HPDE6-E6E7 (cell line): ENCODE measurements at regions not wholly inside any gene's neighbourhood (a gene's known extent, or its start where the extent isn't known, plus 50 kb on each side); places are given as distances from the start of the nearest gene placed in this dataset.

Experiments
- DNase-seq: peaks from one replicate; pipeline ENCODE4 v3.0.0; 2011; ENCODE audit warnings: missing footprints; ENCODE audit errors: extremely low spot score

- no peak for DNase-seq
These were observed 77.2 kb upstream of the CD180 start for GRCh38 chr5:67273689-67274356.

- DNase-seq, result no peak
These were observed 76.0 kb upstream of the CD180 start for GRCh38 chr5:67272453-67273130.

DNA sequence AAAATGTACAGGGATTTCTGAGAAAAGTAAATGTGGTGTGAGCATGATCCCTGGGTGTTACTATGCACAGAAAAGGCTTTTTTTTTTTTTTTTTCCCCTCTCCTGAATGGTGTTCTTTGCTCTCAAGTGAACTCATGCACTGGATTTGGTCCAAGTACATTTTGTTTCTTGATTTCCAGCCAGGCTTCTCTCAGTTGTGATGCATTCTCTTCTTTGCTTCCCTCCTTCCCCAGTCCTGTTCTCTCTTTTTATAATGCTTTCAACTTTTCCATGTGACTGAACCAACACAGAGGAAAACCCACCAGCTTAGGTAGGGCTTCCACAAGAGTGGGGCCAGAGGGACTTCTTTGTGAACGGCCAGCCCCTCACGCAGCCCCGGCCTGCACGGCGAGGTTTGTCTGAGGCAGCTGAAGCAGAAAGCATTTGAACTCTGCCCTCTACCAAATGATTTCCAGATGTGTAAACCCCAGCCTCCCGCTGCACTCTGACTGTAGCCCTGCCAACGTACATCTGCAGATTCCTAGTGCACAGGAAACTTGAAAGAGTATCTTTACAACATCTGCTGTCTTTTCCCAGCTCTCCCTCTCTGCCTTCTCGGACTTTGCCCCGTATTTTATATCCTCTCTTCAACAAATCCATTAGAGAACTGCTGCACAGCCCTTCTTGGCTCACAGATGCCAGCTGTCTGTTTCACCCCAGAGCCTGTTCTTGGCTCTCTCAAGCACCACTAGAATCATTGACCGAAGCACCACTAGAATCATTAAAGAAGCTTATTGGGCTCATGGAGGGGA lies 71.8 kb upstream of the CD180 start:
- DNase-seq, result peak; percentile 26

DNA sequence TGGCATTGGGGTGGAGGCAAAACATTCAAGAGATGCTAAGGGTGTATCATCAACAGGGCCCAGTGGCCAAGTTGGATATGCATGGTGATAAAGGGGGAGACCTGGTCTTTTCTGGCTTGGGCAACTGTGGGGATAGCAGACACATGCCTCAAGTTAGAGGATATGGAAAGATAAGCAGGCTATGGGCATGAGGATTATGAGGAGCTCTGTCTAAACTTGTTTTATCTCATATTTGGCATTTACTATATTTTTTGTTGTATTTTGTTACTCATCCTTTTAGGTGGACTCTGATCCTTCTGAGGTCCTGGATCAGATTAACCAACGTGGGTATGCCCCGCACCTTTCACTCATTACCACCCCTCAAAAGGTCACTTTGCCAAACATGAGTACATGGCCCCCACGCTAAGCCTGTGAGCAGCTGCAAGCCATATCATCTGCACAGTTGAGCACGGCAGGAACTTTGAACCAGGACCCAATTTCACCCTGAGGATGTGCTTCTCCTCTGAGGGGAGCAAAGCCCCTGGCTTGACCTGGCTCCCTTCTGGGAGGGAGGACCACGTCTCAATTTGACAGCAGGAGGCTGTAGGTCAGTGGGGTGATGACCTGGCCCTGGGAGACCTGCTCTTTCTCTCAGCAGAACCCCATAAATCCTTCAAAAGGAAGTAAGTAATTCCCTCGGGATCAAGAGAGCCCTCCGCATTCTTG lies 71.1 kb upstream of the CD180 start:
- no peak for DNase-seq

DNA sequence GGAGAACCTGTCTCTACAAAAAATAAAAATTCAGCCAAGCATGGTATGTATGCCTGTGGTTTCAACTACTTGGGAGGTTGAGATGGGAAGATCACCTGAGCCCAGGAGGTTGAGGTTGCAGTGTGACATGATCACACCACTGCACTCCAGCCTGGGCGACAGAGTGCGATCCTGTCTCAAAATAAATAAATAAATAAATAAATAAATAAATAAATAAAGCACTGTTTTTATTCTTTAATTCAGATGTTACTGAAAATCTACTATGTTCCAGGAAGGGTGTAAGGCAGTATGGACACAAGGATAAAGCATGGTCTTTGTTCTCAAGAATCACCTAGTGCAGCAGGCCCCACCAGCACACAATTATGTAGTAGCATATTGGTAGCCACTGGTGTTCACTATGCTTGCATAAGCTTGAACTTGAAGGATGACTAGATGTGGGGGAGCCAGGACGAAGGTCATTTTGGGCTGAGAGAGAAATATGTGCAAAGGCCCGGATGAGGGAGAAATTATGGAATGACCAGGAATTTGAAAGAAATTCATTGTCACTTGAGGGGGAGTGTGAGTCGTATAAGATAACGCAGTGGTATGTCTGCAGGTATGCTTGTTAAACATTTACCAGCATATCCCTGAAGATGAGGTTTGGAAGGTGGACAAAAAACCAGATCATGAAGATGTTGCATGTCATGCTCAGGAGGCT lies 70.2 kb upstream of the CD180 start:
- no peak for DNase-seq

GRCh38 chr5:67265951-67266350 lies 69.4 kb upstream of the CD180 start:
- DNase-seq, result no peak

- no peak for DNase-seq
These were observed 67.2 kb upstream of the CD180 start for GRCh38 chr5:67263656-67264408.

GRCh38 chr5:67262956-67263355 lies 66.4 kb upstream of the CD180 start:
- DNase-seq, result no peak

DNA sequence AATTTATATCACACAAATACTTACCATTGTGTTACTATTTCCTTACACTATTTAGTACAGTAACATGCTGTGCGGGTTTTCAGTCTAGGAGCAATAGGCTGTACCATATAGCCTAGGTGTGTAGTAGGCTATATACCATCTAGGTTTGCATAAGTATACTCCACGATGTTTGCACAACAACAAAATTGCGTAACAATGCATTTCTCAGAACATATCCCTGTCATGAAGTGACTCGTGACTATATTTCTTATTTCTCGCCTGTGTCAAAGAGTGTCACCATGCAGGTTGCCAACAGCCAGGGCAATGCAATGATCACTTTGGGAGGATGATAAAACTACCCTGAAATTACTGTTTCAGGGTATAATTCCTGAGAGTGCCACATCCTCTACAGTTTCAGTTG lies 65.6 kb upstream of the CD180 start:
- DNase-seq, result no peak

- no peak for DNase-seq
These were observed 63.1 kb upstream of the CD180 start for GRCh38 chr5:67259548-67260215.

DNA sequence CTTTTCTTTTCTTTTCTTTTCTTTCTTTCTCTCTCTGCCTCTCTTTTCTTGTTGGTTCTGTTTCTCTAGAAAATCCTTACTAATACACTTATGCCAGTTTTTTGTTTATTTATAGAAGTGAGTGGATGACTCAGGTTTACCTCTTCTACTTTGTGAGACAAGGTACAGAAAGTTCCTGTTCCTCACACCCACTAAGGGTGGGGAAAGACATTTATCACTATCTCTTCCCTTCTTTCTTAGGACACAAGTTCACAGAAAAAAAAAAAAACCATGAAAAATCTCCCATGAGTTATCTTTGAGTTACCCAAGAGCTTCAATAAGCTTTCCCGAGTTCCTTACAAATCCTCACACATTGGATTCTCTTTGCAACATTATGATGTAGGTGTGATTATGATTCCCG lies 60.9 kb upstream of the CD180 start:
- DNase-seq, result no peak

GRCh38 chr5:67257077-67257476 lies 60.5 kb upstream of the CD180 start:
- DNase-seq, result no peak

DNA sequence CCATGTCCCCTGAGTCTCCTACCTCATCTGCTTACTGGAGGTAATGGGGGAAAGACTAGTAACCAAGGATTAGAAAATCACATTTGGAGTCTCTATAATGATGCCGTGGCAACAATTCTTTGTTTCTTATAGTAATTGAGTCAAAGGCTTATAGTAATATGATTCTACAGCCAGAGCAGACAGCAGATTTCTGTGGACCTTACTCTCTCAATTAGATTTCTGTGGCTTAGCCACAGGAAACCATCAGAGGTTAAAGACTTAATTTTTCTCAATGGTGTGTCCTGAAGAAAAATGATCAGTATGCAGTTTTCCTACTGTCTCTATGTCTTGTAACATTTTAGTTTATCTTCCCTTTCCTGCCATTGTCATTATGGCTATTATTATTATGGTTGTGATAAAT lies 59.3 kb upstream of the CD180 start:
- DNase-seq, result no peak

DNA sequence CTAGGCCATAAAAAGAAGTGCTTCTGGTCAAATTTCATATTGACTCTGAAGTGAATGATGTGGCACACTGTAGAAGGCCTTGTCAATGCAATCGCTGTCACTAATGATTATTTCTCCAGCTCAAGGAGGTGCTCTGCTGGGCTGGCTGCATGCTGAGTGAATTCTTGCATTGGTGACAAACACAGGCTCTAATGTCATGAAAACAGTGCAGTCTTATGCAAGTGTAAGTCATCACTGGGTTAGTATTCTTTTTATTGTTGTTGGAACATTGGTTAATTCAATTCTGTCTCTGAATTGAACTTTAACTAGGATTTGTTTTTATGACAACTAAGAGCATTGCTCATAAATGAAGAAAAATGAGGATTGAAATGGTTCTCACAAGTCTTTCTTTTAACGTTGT lies 57.3 kb upstream of the CD180 start:
- DNase-seq, result no peak

DNA sequence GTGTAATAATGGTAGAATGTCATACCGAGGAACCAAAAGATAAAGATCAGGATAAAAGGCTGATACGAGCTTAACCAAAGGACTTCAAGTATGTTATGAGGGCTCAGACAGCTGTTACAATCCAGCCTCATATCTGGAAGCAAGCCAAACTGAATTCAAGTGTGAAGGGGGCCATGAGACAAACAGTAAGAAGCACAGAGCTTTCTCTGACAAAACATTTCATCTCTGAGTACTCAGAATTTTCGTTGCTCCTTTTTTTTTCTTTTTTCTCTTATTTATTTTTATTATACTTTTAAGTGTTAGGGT lies 52.9 kb upstream of the CD180 start:
- no peak for DNase-seq

DNA sequence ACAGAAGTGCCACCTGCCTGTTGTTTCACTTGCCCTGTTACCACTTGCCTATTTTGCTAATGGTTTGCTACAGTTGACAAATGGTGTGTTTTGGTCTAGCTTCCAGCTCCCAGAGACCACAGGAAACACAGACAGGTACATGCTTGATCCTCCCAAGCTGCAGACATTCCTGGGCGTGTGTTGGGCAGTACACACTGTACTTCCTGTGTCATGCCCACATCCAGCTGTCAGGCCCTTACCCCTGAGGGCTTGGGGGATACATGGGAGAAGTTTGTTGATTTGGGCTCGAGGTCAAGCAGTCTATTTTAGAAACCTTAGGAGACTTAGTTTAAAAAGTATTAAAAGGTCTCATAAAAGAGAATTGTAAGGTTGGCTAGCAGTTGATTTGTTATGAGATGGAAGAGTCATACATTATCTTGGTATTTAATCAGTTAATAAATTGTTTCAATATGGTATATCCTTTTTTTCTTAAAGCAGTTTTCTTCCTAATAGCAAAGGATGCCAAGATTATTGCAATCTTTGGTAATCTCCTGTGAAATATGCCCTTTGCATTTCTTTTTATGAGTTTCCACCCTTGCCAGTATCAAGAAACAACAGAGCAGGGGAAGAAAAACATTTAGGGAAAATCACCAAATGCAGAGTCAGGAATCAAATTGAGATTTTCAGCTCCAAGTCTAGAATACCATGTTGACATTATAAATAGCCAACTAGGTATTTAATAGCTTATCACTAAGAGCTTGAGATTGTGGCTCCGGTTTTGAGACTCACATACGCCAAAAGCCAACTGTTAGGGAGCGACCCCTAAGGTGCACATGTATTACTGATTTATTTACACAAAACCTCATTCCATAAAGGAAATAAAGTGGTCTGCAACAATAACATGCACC lies 52.3 kb upstream of the CD180 start:
- peak; percentile 50 for DNase-seq

DNA sequence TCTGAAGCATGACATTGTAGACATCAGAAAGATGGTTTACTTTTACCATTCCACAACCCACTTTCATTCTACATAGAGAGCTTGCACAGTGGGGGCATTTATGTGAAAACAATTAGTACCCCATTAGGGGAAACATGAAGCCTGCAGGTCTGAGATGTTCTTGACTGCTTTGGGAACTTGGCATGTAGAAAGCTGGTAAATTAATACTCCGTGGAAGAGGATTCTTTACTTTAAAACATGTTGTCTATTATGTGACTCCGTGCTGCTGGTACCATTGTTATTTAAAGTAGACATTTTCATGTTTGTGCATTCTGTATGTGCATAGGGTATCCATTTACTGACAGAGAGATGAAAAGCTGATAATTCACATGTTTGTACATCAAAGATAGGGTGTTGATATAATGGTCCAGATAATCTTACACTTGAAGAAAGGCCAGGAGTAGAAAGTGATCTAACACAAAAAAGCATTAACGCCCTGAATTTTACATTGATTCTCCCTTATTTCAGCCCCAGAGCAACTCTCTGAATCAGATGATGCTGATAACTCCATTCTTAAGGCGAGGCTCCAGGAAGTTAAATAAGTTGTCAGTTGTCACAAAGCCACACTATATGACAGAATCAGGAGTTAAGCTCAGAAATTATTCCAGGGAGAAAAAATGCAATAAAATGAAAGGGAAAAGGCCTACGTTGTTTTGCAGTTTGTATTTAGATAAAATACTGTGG lies 50.1 kb upstream of the CD180 start:
- DNase-seq, result no peak
